ENCODE measurements at regions not wholly inside any gene's neighbourhood (a gene's known extent, or its start where the extent isn't known, plus 50 kb on each side); places are given as distances from the start of the nearest gene placed in this dataset.

- Mint-ChIP-seq H3K9me3 (no peaks in the 10 kb centered on the region), H3K36me3 (ENCODE audit: low read depth) (no peaks in the 10 kb centered on the region), H3K4me1 (ENCODE audit: low read depth) (peaks cover 27% of the 10 kb centered on the region), H3K27me3 (ENCODE audit: insufficient read depth) (peaks cover 4% of the 10 kb centered on the region; the same call in 1 of the 2 replicates), H3K4me3 (peak overlapping the region; percentile 25; the same call in 1 of the 2 replicates), H3K27ac (peak overlapping the region; percentile 82)
- DNase-seq: peak; percentile 82
- no peak for TF ChIP-seq CTCF (IDR thresholded peaks at IDR 0.05)
Measured at GRCh38 chr16:85306071-85306792, 194.0 kb upstream of the CIBAR2 start.

- Mint-ChIP-seq H3K27me3 (ENCODE audit: insufficient read depth) (peaks cover 4% of the 10 kb centered on the region; the same call in 1 of the 2 replicates), H3K9me3 (no peaks in the 10 kb centered on the region), H3K36me3 (ENCODE audit: low read depth) (no peaks in the 10 kb centered on the region), H3K27ac (peak overlapping the region; percentile 82; the same call in 1 of the 2 replicates), H3K4me1 (ENCODE audit: low read depth) (peaks cover 23% of the 10 kb centered on the region), H3K4me3 (no peak overlapping the region)
- no peak for DNase-seq
- no peak for TF ChIP-seq CTCF (IDR thresholded peaks at IDR 0.05)
Measured at GRCh38 chr16:85306793-85307551, 194.7 kb upstream of the CIBAR2 start.

GRCh38 chr16:85307552-85308364 is 195.5 kb upstream of the CIBAR2 start:
- H3K27ac Mint-ChIP-seq: peak overlapping the region; percentile 45; the same call in 1 of the 2 replicates
- peaks cover 4% of the 10 kb centered on the region; the same call in 1 of the 2 replicates for H3K27me3 Mint-ChIP-seq (ENCODE audit: insufficient read depth)
- no peak overlapping the region for H3K4me3 Mint-ChIP-seq
- DNase-seq: no peak
- H3K9me3 Mint-ChIP-seq: no peaks in the 10 kb centered on the region
- H3K4me1 Mint-ChIP-seq (ENCODE audit: low read depth): peaks cover 17% of the 10 kb centered on the region
- no peak for TF ChIP-seq CTCF (IDR thresholded peaks at IDR 0.05)
- no peaks in the 10 kb centered on the region for H3K36me3 Mint-ChIP-seq (ENCODE audit: low read depth)

- peaks cover 17% of the 10 kb centered on the region for H3K4me1 Mint-ChIP-seq (ENCODE audit: low read depth)
- DNase-seq: no peak
- no peak overlapping the region for H3K27ac Mint-ChIP-seq
- no peak overlapping the region for H3K4me3 Mint-ChIP-seq
- TF ChIP-seq CTCF (IDR thresholded peaks at IDR 0.05): no peak
- no peaks in the 10 kb centered on the region for H3K9me3 Mint-ChIP-seq
- H3K27me3 Mint-ChIP-seq (ENCODE audit: insufficient read depth): peaks cover 4% of the 10 kb centered on the region
- H3K36me3 Mint-ChIP-seq (ENCODE audit: low read depth): no peaks in the 10 kb centered on the region
Measured at GRCh38 chr16:85308611-85309540, 196.6 kb upstream of the CIBAR2 start.
